OCI-LY1 (cell line): ENCODE measurements at regions not wholly inside any gene's neighbourhood (a gene's known extent, or its start where the extent isn't known, plus 50 kb on each side); places are given as distances from the start of the nearest gene placed in this dataset.

Source experiments
- H2AFZ ChIP-seq: fragments of 200-600 bp; sonication (generic), shearing (Covaris generic); 2 replicates; pipeline ENCODE4 v1.6.0; 2014; ENCODE audit warnings: antibody characterized with exemption, mild to moderate bottlenecking, low read length
- H3F3A ChIP-seq: fragments of 200-600 bp; sonication (generic), shearing (Covaris generic); 2 replicates; pipeline ENCODE4 v1.6.0; 2014; ENCODE audit warnings: mild to moderate bottlenecking, antibody characterized with exemption, low read length, moderate library complexity; ENCODE audit not compliant: insufficient read depth
- H3K27ac ChIP-seq: fragments of 200-600 bp; sonication (generic); 2 replicates; pipeline ENCODE4 v1.5.1; 2014; ENCODE audit warnings: low read length, mixed run types, mild to moderate bottlenecking, low read depth; ENCODE audit not compliant: poor library complexity, severe bottlenecking
- H3K27me3 ChIP-seq: fragments of 200-600 bp; sonication (generic); 2 replicates; pipeline ENCODE4 v1.6.0; 2014; ENCODE audit warnings: antibody characterized with exemption, mild to moderate bottlenecking, low read length, moderate library complexity; ENCODE audit not compliant: insufficient read depth
- H3K36me3 ChIP-seq: fragments of 200-600 bp; sonication (generic); 2 replicates; pipeline ENCODE4 v1.6.1; 2014; ENCODE audit warnings: mild to moderate bottlenecking, antibody characterized with exemption, low read length, moderate library complexity, mixed read lengths; ENCODE audit not compliant: insufficient read depth
- H3K4me1 ChIP-seq: fragments of 200-600 bp; sonication (generic); 2 replicates; pipeline ENCODE4 v1.5.1; 2014; ENCODE audit warnings: mild to moderate bottlenecking, low read length, moderate library complexity; ENCODE audit not compliant: insufficient read depth, severe bottlenecking
- H3K4me2 ChIP-seq: fragments of 200-600 bp; sonication (generic), shearing (Covaris generic); 2 replicates; pipeline ENCODE4 v1.6.1; 2014; ENCODE audit warnings: low read length
- H3K4me3 ChIP-seq: fragments of 200-600 bp; sonication (generic); 2 replicates; pipeline ENCODE4 v1.5.1; 2014; ENCODE audit warnings: low read length, low read depth, mild to moderate bottlenecking, mixed read lengths; ENCODE audit not compliant: poor library complexity, severe bottlenecking
- H3K79me2 ChIP-seq: fragments of 200-600 bp; shearing (Covaris generic); 2 replicates; pipeline ENCODE4 v1.6.1; 2016; ENCODE audit warnings: mixed run types, low read length, mixed read lengths; ENCODE audit not compliant: insufficient read depth
- H3K9ac ChIP-seq: fragments of 200-600 bp; sonication (generic), shearing (Covaris generic); 2 replicates; pipeline ENCODE4 v1.6.1; 2014; ENCODE audit warnings: mild to moderate bottlenecking, low read length, mixed read lengths
- H3K9me2 ChIP-seq: fragments of 200-600 bp; sonication (generic), shearing (Covaris generic); 2 replicates; pipeline ENCODE4 v1.6.1; 2014; ENCODE audit warnings: low read depth, mild to moderate bottlenecking, low read length, mixed read lengths
- H3K9me3 ChIP-seq: fragments of 200-600 bp; shearing (Covaris generic); 2 replicates; pipeline ENCODE4 v1.6.1; 2014; ENCODE audit warnings: low read length, mixed read lengths
- H4K20me1 ChIP-seq: fragments of 200-600 bp; sonication (generic), shearing (Covaris generic); 2 replicates; pipeline ENCODE4 v1.6.0; 2016; ENCODE audit warnings: mild to moderate bottlenecking, low read length; ENCODE audit not compliant: insufficient read depth
- EZH2 ChIP-seq: fragments of 200-600 bp; sonication (generic), shearing (Covaris generic); IDR thresholded peaks from 2 replicates; pipeline ENCODE4 v1.8.0; 2017; ENCODE audit warnings: borderline replicate concordance, mixed run types, mild to moderate bottlenecking, antibody characterized with exemption, low read length, moderate library complexity, mixed read lengths
- TF ChIP-seq, protein P1 (sequence below): fragments of 200-600 bp; sonication (generic), shearing (Covaris generic); IDR thresholded peaks from 2 replicates; pipeline ENCODE4 v1.5.1; 2017; ENCODE audit warnings: mild to moderate bottlenecking, antibody characterized with exemption, low read length, moderate library complexity, mixed read lengths

DNA sequence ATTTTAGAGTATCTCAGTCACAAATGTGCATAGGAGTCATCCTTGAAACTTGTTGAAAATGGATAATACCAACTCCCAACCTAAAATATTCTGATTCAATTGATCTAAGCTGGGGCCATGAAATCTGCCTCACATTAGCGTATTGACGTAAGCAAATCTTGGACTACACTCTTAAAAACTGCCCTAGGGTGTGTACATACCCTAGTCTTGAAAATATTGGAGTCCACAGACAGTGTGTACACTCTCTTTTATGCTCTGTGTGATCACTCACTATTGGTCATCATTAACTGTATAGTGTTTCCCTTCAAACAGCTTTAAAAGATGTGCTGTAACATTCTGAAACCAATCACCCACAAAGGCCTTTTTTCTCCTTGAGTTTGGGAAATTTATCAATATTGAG lies 102.9 kb upstream of the FERD3L start:
- Histone ChIP-seq H3K9me2 (no peaks in the 10 kb centered on the region), H4K20me1 (no peaks in the 10 kb centered on the region), H3K27me3 (no peaks in the 10 kb centered on the region), H3F3A (no peaks in the 10 kb centered on the region), H3K4me1 (no peaks in the 10 kb centered on the region), H3K79me2 (no peaks in the 10 kb centered on the region), H3K36me3 (no peaks in the 10 kb centered on the region), H3K4me3 (no peak overlapping the region), H2AFZ (no peak overlapping the region), H3K9me3 (no peaks in the 10 kb centered on the region), H3K27ac (no peak overlapping the region), H3K9ac (no peak overlapping the region), H3K4me2 (no peak overlapping the region)
- TF ChIP-seq, protein P1, sequence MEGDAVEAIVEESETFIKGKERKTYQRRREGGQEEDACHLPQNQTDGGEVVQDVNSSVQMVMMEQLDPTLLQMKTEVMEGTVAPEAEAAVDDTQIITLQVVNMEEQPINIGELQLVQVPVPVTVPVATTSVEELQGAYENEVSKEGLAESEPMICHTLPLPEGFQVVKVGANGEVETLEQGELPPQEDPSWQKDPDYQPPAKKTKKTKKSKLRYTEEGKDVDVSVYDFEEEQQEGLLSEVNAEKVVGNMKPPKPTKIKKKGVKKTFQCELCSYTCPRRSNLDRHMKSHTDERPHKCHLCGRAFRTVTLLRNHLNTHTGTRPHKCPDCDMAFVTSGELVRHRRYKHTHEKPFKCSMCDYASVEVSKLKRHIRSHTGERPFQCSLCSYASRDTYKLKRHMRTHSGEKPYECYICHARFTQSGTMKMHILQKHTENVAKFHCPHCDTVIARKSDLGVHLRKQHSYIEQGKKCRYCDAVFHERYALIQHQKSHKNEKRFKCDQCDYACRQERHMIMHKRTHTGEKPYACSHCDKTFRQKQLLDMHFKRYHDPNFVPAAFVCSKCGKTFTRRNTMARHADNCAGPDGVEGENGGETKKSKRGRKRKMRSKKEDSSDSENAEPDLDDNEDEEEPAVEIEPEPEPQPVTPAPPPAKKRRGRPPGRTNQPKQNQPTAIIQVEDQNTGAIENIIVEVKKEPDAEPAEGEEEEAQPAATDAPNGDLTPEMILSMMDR: no peak
- no peak for TF ChIP-seq EZH2

GRCh38 chr7:19247017-19247416 lies 101.8 kb upstream of the FERD3L start:
- H3K27me3 ChIP-seq: no peaks in the 10 kb centered on the region
- no peak overlapping the region for H3K27ac ChIP-seq
- no peak overlapping the region for H3K4me3 ChIP-seq
- no peaks in the 10 kb centered on the region for H3F3A ChIP-seq
- H3K4me2 ChIP-seq: no peak overlapping the region
- no peaks in the 10 kb centered on the region for H3K9me3 ChIP-seq
- H3K4me1 ChIP-seq: no peaks in the 10 kb centered on the region
- no peak overlapping the region for H2AFZ ChIP-seq
- TF ChIP-seq, protein P1: no peak
- TF ChIP-seq EZH2: no peak
- no peak overlapping the region for H3K9ac ChIP-seq
- no peaks in the 10 kb centered on the region for H3K36me3 ChIP-seq
- H4K20me1 ChIP-seq: no peaks in the 10 kb centered on the region
- H3K79me2 ChIP-seq: no peaks in the 10 kb centered on the region
- H3K9me2 ChIP-seq: no peaks in the 10 kb centered on the region

GRCh38 chr7:19242246-19242645 lies 97.0 kb upstream of the FERD3L start:
- Histone ChIP-seq H3K27me3 (no peaks in the 10 kb centered on the region), H3K9me2 (no peaks in the 10 kb centered on the region), H3K4me2 (no peak overlapping the region), H3K27ac (no peak overlapping the region), H3K9me3 (no peaks in the 10 kb centered on the region), H3K4me3 (no peak overlapping the region), H2AFZ (no peak overlapping the region), H3K79me2 (no peaks in the 10 kb centered on the region), H3K36me3 (no peaks in the 10 kb centered on the region), H3F3A (no peaks in the 10 kb centered on the region), H3K9ac (no peak overlapping the region), H4K20me1 (no peaks in the 10 kb centered on the region), H3K4me1 (no peaks in the 10 kb centered on the region)
- no peak for TF ChIP-seq EZH2
- TF ChIP-seq, protein P1: no peak
